T-helper 1 cell treated with Interleukin-12 subunit alpha and Interleukin-12 subunit beta and Interleukin-4 antibody, amounts not matched to agents 30 ng/mL and 1 ng/mL, for 36 hours (primary cell): ENCODE measurements at regions not wholly inside any gene's neighbourhood (a gene's known extent, or its start where the extent isn't known, plus 50 kb on each side); places are given as distances from the start of the nearest gene placed in this dataset.

Experiments
- intact Hi-C: fragments of 100-400 bp; cut with micrococcal nuclease; formaldehyde crosslinking; loops from one replicate; pipeline ENCODE4 v1.15.1; 2024

DNA sequence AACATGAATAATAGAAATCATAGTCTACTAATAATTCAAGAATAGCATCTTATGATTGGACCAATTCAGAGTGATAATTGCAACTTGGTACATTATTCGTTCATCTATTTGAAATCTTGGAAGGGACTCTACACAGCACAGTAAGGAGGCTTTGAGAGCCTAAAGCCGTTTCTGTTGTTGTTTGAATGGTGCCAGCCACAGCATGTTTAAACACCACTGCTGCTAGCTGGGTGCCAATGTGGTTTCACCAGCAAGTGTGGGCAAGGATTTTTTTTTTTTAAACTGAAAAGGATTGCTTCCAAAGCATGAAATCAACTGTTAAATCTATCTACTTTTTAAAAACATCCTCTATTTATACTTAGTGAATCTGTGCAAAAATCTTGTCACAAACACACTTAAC is 253.9 kb upstream of the MAP3K1 start:
- intact Hi-C loops, result no loop called here

DNA sequence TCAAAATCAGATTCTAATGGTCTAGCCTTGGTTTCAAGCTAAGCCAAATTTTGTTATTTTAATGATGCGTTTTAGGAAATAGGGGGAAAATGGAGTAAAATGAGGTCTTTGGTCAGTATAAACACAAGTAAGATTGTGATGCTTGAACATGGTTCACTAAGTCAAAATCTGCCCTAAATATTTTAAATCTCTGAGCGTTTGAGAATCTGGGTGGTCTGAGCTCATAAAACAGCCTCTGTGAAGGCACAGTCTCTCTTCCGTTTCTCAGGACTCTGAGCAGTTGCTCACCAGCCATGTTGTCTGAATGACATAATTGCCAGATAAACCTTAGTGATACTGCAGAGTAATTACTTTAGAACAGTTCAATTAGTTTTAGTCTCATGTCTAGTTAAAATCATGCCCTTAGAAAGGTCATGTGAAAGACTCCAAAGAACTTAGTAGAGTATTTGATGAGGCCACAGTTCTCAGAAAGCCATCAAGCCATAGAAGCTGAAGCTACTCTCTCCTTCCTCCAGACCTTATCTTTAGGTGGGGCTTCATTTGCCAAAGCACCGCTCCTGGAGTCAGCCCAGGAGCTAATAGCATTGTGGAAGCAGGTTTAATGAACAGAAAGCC is 257.1 kb upstream of the MAP3K1 start:
- intact Hi-C loops, result no loop called here

GRCh38 chr5:56557198-56557597 is 258.2 kb upstream of the MAP3K1 start:
- intact Hi-C loops, result no loop called here

DNA sequence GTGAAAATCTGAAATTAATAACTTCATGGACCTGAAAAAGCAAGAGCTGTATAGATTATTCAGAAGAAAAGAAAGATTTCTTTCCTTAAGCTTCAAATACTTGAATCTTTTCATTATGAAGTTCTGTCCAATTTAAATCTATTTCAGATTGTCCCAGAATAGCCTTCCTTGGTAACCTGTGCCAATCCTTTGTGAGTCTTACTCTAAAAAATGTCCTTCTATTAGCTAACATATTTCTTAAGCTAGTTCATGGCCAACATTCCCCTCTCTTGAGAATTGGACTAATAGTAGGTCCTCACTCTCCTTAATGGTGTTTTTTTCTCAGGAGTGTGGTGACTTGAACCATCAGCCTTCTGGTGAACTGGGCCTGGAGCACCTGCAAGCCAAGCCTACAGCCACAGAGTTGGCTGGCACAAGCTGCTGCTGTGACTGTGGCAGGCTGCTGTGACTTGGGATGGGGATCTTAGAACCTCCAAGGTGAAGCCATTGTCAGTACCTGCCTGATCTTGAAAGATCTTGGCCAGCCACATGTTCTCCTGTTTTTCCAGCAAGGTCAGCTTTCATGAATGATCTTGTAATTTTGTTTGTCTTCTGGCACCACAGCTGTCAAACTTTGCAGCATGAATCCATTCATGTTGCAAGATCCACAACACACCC is 262.6 kb upstream of the MAP3K1 start:
- intact Hi-C loops, result no loop called here

DNA sequence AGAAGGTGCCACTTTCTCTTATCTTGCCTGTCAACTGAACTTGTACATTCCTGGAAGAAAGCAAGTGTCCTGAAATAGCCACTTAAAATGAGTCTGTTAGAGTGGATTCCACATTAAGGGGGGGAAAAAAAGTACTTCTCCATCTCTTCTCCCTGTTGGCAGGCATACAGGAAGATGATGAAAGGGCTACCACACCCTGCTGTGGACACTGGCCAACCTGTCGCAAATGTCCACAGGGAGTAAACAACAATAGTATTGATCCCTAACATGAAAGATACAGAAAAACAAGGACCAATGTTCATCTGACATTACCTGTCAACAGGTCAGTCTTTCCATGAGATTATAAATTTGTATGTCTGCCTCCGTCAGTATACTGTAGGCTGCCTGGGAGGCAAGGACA is 265.1 kb upstream of the MAP3K1 start:
- intact Hi-C loops, result no loop called here

- intact Hi-C loops, result no loop called here
Observed at GRCh38 chr5:56549096-56549886, 266.1 kb upstream of the MAP3K1 start.

DNA sequence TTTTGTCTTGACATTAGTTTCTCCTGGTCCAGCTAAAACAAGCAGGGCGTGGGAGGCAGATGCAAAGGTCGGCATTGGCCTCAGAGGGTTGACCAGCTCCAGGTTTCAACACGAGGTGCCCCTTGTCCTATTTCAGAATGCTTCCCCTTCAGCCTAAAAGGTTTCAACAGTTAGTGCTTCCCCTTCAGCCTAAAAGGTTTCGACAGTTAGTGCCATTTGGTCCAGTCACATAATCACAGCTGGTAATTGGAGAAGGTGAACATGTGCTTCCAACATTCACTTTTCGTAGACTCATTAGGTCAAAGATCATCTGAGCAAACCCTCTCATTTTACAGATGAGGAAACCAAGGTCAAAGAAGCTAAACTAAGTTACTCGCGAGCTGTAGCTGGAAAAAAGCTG is 270.3 kb upstream of the MAP3K1 start:
- intact Hi-C loops, result no loop called here

- intact Hi-C loops, result no loop called here
Observed at GRCh38 chr5:56543441-56544388, 271.6 kb upstream of the MAP3K1 start.

DNA sequence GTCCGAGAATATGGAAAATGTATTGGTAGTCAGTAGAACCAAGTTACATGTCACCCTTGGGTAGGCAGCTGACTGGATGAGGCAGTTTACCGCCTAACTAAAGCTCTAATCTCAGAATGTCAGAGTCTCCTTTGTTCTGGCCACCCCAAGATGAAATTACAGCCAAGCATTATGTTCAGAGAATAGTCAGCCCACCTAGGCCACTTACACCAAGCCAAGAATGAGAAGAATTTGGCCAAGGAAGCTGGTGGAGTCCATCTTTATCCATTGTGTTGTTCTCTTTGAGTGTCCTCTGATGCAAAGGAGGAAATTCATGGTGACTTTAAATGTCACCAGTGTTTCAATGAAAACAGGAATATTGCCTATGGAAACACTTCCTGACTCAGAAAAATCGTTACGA is 275.1 kb upstream of the MAP3K1 start:
- intact Hi-C loops, result no loop called here

GRCh38 chr5:56538580-56538979 is 276.8 kb upstream of the MAP3K1 start:
- intact Hi-C loops, result no loop called here

GRCh38 chr5:56535347-56535746 is 280.0 kb upstream of the MAP3K1 start:
- intact Hi-C loops, result no loop called here

GRCh38 chr5:56534102-56534829 is 281.1 kb upstream of the MAP3K1 start:
- intact Hi-C loops, result no loop called here

DNA sequence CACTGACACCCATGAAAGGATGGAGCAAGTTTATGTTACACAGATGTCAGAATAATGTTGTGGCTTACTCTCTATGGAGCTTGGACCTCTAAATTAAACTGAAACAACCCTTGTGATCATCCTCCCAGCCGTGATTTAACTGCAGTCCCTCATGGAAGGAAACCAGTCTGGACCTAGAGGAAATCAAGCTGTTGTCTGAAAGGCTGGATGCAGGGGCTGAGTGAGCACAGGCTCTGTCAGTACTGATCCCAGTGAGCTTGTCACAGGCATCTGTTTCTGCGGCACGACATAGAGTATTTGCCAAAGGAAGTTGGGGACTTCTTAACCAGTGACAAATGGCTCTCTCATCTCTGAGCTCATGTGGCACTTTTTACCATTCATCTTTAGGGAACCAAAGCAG is 282.9 kb upstream of the MAP3K1 start:
- intact Hi-C loops, result no loop called here

- intact Hi-C loops, result no loop called here
Observed at GRCh38 chr5:56530626-56531138, 284.7 kb upstream of the MAP3K1 start.

DNA sequence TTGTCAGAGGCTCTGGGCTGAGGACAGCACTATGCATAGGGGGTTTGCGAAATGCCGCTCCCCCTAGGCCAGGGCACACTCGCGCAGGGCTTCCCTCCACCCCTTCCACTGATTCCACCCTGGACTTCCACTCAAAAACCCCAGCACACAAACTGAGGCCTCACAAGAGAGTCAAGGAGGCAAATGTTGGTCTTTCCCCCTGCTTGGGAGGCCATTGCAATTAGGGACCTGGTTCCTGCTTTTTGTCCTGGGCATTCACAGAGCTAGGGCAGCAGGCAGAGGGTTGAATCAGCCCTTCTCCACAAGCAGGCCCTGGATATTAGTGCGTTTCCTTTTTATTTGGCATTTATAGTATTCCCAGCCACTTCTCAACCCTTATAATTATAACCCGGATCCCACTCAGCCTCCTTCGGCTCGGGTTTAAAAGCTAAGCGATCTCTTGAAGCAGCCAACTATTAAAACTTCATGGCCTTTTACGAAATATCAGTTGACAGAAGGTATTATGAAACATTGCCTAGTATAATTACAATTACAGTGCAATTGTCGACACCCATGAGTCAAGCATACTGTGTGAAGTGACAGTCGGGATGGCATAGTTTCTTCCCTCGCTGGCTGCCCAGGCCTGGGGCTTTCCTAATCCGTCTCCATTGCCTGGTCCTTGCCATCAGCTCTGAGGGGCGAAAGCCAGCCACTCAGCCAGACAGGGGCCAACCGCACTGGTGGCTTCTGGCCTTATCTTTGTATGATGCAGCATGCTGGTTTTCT is 285.5 kb upstream of the MAP3K1 start:
- intact Hi-C loops, result no loop called here

- intact Hi-C loops, result no loop called here
Observed at GRCh38 chr5:56527174-56527573, 288.2 kb upstream of the MAP3K1 start.

GRCh38 chr5:56525113-56525512 is 290.2 kb upstream of the MAP3K1 start:
- intact Hi-C loops, result no loop called here

GRCh38 chr5:56523790-56524575 is 290.9 kb upstream of the ANKRD55 start:
- intact Hi-C loops, result no loop called here

DNA sequence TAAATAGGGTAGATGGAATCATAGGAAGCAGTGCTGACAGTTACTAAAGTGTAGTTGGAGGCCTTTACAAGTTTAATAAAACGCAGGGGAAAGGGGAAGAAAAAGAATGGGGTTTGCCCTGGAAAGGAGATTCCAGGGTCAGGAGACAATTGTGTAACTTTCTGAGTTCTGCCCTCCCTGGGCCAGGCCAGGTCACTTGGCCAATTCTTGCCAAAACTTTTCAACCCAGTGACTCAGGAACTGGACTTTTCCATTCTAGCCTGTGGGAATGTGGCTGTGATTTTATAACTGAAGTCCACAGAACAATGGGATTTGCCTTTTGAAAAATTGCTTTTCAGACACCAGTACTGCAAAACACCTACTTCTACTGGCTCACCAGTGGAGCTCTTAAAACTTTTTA is 289.8 kb upstream of the ANKRD55 start:
- intact Hi-C loops, result no loop called here
